Pancreas (tissue), 10 donors: ENCODE measurements at regions not wholly inside any gene's neighbourhood (a gene's known extent, or its start where the extent isn't known, plus 50 kb on each side); places are given as distances from the start of the nearest gene placed in this dataset.

Source experiments
- ATAC-seq, 4 donors: fragments of 200-7000 bp; cut with Tn5 transposase; one replicate each; pipeline versions ENCODE4 v1.8.0 to v1.9.1; 2020; ENCODE audit warnings: mild to moderate bottlenecking in 4 of 4, moderate library complexity in 4 of 4
- DNase-seq, 6 donors: peaks; one replicate each; pipeline ENCODE4 v3.0.0-alpha.2; 2020
- FAIRE-seq: peaks from 2 replicates; lab custom pipeline; 2012; peaks lifted over from hg19 to GRCh38; lab: Jason Lieb, UNC
- H3K27ac ChIP-seq, 4 donors: fragments of 200-600 bp; sonication (generic); 1 replicate in 3 of 4; 2 replicates in 1 of 4; pipeline versions ENCODE4 v1.5.0 to v1.8.0; 2020
- H3K27me3 ChIP-seq, 4 donors: fragments of 200-600 bp; one replicate each; pipeline ENCODE4 v1.8.0; 2021
- H3K36me3 ChIP-seq, 3 donors: fragments of 200-600 bp; sonication (generic) in 1 of 3; one replicate each; pipeline versions ENCODE4 v1.5.0 to v1.8.0; 2020 to 2021
- H3K4me1 ChIP-seq, 3 donors: fragments of 200-600 bp; one replicate each; pipeline ENCODE4 v1.8.0; 2021
- H3K4me3 ChIP-seq, 4 donors: fragments of 200-600 bp; sonication (generic) in 2 of 4; one replicate each; pipeline versions ENCODE4 v1.5.0 to v1.8.0; 2020 to 2021
- H3K9me3 ChIP-seq, 4 donors: fragments of 200-600 bp; one replicate each; pipeline ENCODE4 v1.8.0; 2021
- CTCF ChIP-seq, 4 donors: fragments of 200-600 bp; sonication (generic) in 3 of 4; IDR thresholded peaks; one replicate each; pipeline versions ENCODE4 v1.5.0 to v1.8.0; 2021; ENCODE audit warnings: antibody characterized with exemption in 4 of 4
- WGBS, 2 donors: extraction: QIAGEN DNeasy Blood & Tissue Kit; methylation state at CpG; one replicate each; pipeline ENCODE4 v1.1.7; 2013; 5-methylcytosine and 5-hydroxymethylcytosine counted together
- intact Hi-C, 3 donors: fragments of 100-400 bp; cut with DNase I; formaldehyde crosslinking; loops; one replicate each; pipeline versions ENCODE4 v1.11.1 to v1.14.2; 2022
- donor health status: healthy with polysubstance abuse.
- donor health status: DM: no; HTN: no; CAD: no; lungs with moderate emphysema.
- donor health status: DM: no; HTN: no; CAD: no.
- donor health status: control.
- donor health status: control.
- donor health status: Bipolar disorder and iron deficiency.
- donor health status: DM: yes; HTN: yes; CAD: no.
- donor health status: DM: no; HTN: no; CAD: no.
- donor health status: DM: no; HTN: no; CAD: no.
- donor health status: DM: yes; HTN: yes; CAD: no.

- no peak overlapping the region for H3K27ac ChIP-seq
- H3K4me3 ChIP-seq: no peak overlapping the region
- no peak for TF ChIP-seq CTCF (IDR thresholded peaks at IDR 0.05)
- intact Hi-C loops: no loop called here
- no peaks in the 10 kb centered on the region for H3K36me3 ChIP-seq
- no peak for ATAC-seq
- no peaks in the 10 kb centered on the region for H3K4me1 ChIP-seq
- 51 to 76% methylated on average over 1 of the region's 1 CpG for WGBS, 2 donors
- no peak for DNase-seq
- no peak for FAIRE-seq
- peaks cover 0 to 9% (median 0%) of the 10 kb centered on the region in 4 donors for H3K27me3 ChIP-seq
- H3K9me3 ChIP-seq: no peaks in the 10 kb centered on the region
These were observed 209.5 kb upstream of the STXBP6 start for GRCh38 chr14:25259470-25259869.

- 46 to 54% methylated on average over 11 of the region's 11 CpGs for WGBS, 2 donors
- Histone ChIP-seq H3K36me3 (no peaks in the 10 kb centered on the region), H3K4me1 (no peaks in the 10 kb centered on the region), H3K27ac (no peak overlapping the region), H3K9me3 (no peaks in the 10 kb centered on the region), H3K4me3 (no peak overlapping the region), H3K27me3 (peaks cover 0 to 4% (median 0%) of the 10 kb centered on the region in 4 donors)
- no peak for FAIRE-seq
- ATAC-seq: no peak
- no peak for DNase-seq
- intact Hi-C loops: no loop called here
- no peak for TF ChIP-seq CTCF (IDR thresholded peaks at IDR 0.05)
These were observed 202.8 kb upstream of the STXBP6 start for GRCh38 chr14:25252793-25253192.

GRCh38 chr14:25250516-25250915 lies 200.6 kb upstream of the STXBP6 start:
- TF ChIP-seq CTCF (IDR thresholded peaks at IDR 0.05): no peak
- peaks cover 0 to 4% (median 0%) of the 10 kb centered on the region in 4 donors for H3K27me3 ChIP-seq
- no peak overlapping the region for H3K4me3 ChIP-seq
- H3K27ac ChIP-seq: no peak overlapping the region
- intact Hi-C loops: no loop called here
- H3K4me1 ChIP-seq: no peaks in the 10 kb centered on the region
- ATAC-seq (no peak), FAIRE-seq (no peak), DNase-seq (no peak)
- H3K9me3 ChIP-seq: no peaks in the 10 kb centered on the region
- H3K36me3 ChIP-seq: no peaks in the 10 kb centered on the region

GRCh38 chr14:25247609-25248008 lies 197.7 kb upstream of the STXBP6 start:
- Histone ChIP-seq H3K27me3 (peaks cover 0 to 10% (median 0%) of the 10 kb centered on the region in 4 donors), H3K4me3 (no peak overlapping the region), H3K4me1 (no peaks in the 10 kb centered on the region), H3K9me3 (no peaks in the 10 kb centered on the region), H3K36me3 (no peaks in the 10 kb centered on the region), H3K27ac (no peak overlapping the region)
- no peak for TF ChIP-seq CTCF (IDR thresholded peaks at IDR 0.05)
- 59 to 75% methylated on average over 3 of the region's 3 CpGs for WGBS, 2 donors
- ATAC-seq (no peak), DNase-seq (no peak), FAIRE-seq (no peak)
- intact Hi-C loops: no loop called here

GRCh38 chr14:25246751-25247150 lies 196.8 kb upstream of the STXBP6 start:
- H3K9me3 ChIP-seq: no peaks in the 10 kb centered on the region
- H3K36me3 ChIP-seq: no peaks in the 10 kb centered on the region
- FAIRE-seq (no peak), ATAC-seq (no peak), DNase-seq (no peak)
- H3K27ac ChIP-seq: no peak overlapping the region
- TF ChIP-seq CTCF (IDR thresholded peaks at IDR 0.05): no peak
- H3K4me3 ChIP-seq: no peak overlapping the region
- no peaks in the 10 kb centered on the region for H3K4me1 ChIP-seq
- H3K27me3 ChIP-seq: peaks cover 0 to 10% (median 0%) of the 10 kb centered on the region in 4 donors
- WGBS, 2 donors: 50 to 56% methylated on average over 2 of the region's 2 CpGs
- intact Hi-C loops: no loop called here
